Neural progenitor cell (in vitro differentiated cells): ENCODE measurements at regions not wholly inside any gene's neighbourhood (a gene's known extent, or its start where the extent isn't known, plus 50 kb on each side); places are given as distances from the start of the nearest gene placed in this dataset.

Experiments
- CTCF ChIP-seq: fragments of 200-600 bp; sonication (generic); IDR thresholded peaks from 2 replicates; pipeline ENCODE4 v1.5.1; 2017; ENCODE audit warnings: antibody characterized with exemption, mild to moderate bottlenecking
- EZH2 ChIP-seq: fragments of 200-600 bp; sonication (generic); IDR thresholded peaks from 2 replicates; pipeline ENCODE4 v1.6.1; 2017; ENCODE audit warnings: antibody characterized with exemption, mild to moderate bottlenecking, moderate library complexity
- EZH2phosphoT487 ChIP-seq: fragments of 200-600 bp; sonication (generic); IDR thresholded peaks from 2 replicates; pipeline ENCODE4 v1.6.1; 2017; ENCODE audit warnings: antibody characterized with exemption

- no peak for TF ChIP-seq EZH2phosphoT487
- no peak for TF ChIP-seq CTCF
- no peak for TF ChIP-seq EZH2
Observed at GRCh38 chr1:59110271-59110670, 186.6 kb upstream of the FGGY start.
